ENCODE measurements at regions not wholly inside any gene's neighbourhood (a gene's known extent, or its start where the extent isn't known, plus 50 kb on each side); places are given as distances from the start of the nearest gene placed in this dataset.
"Not testable (repeated sequence)": the region's sequence is repeated elsewhere in the genome, so short reads cannot be mapped to it uniquely, and the experiment has no call there.

DNA sequence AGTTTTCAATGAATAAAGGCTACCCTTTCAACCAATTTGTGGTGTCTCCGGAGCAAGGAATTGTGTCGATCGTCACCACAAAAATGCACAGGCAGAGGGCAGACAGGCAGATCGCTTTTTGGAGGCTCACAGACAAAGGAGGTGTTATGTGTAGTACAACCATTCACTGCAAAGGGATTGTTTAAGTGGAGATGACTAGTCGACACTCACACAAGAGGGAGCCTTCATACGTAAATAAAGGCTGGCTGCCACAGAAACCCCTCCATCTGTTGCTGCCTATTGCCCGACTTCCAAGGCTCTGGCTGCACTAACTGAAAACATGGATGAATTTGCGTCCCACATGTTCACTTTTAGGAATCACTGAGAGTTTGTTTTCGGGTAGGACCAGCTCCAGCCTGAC is 281.1 kb downstream of the NKX6-1 start:
- DNase-seq: no peak

DNA sequence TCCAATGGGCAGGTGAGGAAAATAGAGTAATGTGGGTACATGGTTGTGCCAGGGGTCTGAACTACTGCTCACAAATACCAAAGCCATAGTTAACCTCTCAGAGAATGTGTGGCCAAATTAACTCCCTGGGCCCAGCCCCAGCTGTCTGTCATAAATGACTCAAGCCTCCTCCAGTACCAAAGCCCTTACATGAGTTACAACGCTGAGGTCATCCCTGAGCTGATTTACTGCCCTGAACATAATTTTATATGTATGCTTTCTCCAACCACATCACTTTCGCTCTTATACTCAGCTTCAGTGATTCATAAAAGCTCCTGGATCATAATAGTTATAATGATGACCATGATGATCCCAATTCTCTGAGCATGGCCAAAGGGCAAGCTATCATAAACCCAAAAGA is 283.9 kb downstream of the NKX6-1 start:
- DNase-seq: no peak

DNA sequence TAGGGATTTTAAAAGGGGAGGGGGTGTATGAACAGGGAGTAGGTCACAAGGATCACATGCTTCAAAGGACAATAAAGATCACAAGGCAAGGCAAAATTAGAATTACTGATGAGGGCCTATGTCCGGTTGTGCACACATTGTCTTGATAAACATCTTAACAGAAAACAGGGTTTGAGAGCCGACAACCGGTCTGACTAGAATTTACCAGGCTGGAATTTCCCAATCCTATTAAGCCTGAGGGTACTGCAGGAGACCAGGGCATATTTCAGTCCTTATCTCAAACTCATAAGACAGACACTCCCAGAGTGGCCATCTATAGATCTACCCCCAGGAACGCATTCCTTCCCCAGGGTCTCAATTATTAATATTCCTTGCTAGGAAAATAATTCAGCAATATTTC is 292.9 kb downstream of the NKX6-1 start:
- not testable (repeated sequence) for DNase-seq

DNA sequence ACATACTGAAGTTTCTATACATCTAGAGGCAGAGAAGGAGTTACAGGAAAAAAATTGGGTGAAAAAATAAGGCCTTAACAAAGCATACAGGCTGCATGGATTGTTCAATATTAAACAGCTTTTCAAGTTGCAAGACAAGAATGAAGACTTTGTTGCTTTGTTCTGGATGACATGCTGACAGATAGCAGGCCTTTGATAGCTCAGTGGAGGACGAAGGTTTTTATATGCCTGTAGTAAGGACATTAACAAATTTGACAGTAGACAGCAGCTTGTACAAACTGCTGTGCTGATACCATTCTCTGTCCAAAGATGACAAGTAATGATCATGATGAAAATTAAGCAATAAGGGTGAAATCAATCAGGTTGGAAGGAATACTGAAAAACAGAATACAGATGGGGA is 309.9 kb downstream of the NKX6-1 start:
- no peak for DNase-seq

DNA sequence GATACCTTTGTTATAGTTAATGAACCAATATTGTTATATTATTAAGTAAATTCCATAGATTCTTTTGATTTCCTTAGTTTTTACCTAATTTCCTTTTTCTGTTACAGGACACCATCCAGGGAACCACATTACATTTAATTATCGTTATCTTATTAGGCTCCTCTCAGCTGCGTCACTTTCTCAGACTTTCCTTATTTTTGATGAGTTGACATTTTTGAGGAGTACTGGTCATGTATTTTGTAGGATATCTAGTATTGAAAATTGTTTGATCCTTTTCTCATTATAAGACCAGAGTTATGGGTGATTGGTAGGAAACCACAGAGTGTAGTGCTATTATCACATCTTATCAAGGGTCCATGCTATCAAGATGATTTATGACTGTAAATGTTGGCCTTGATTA is 319.7 kb downstream of the NKX6-1 start:
- no peak for DNase-seq

DNA sequence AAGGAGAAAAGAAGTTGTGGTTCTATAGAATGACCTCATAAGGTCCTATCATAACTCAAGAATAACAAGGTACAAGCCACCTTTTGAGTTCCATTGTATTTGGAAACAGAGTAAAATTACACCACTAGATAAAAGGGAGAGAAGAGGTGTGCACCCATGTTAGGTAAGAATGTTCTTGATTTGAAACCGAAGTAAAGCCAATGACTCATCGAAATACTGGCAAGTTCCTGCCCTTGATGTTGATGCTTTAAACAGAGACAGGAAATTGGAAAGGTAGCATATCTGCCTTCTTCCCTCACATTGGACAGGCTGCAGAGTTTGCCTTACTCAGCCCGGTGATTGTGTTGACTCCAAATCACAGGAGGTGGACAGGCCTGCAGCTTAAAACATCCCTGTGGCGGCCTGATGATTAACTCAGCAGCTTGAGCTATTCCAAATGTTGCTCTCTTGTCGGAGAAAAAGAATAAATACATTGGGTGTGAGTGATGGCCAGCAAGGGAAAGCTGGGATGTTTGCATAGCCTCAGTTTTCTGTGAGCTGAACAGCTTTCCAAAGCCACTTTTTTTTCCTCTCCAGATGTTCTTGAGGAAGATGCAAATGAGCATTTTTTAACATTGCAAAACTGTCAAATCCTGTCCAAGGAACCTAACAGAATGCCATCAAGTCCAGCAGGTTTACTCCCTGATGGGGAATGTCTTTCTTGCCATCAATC is 321.1 kb downstream of the NKX6-1 start:
- no peak for DNase-seq

DNA sequence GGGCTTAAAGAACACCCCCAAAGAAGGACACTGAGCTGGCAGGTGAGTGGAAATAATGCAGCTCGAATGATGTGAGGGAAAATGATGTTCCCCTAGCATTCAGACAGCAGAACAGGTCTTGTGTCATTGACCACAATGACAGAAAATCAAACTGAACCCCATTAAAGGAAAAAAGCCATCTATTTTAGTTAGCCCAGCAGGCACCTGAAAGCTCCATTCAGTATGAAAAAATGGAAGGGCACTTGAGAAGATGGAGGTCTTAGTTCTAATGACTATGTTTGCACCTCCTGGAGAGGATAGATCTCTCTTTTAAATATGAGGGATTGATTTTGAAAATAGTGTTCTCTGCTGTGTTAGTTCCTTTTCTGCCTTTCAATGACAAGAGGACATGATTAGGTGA is 323.1 kb downstream of the NKX6-1 start:
- DNase-seq: no peak

DNA sequence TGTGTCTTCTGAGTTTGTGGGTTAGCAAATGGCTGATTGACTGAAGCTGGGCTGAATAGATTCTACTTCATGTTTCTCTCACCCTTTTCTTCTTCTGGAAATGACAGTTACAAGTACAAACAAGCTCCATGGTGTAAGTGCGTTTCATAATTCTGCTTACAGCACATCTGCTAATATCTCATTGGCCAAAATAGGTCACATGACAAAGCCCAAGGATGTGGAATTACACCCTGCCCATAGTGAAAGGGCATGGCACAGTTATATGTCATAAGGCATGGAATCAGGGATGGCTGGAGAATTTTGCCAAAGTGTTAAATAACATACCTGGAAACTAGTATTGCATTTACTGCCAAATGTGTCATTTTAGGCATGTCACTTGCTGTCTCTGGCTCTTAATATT is 327.2 kb downstream of the NKX6-1 start:
- no peak for DNase-seq

DNA sequence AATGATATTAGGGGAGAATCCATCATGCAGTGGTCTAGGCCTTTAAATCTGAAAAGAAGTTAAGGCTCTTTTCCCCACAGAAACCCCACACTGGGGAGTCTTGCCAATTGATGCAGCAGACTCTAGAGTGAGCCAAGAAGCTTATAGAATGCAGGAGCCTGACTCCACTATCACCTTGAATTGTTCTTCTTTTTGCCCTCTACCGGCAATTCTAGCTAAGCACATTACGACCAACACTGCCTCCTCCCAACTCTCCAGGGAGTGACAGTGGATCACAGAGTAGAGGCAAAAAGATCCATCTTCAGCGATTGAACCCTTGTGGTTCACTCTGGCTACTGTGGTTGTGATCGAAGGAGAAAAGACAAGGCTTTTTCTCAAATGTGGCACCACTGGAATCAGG is 331.5 kb downstream of the NKX6-1 start:
- no peak for DNase-seq

DNA sequence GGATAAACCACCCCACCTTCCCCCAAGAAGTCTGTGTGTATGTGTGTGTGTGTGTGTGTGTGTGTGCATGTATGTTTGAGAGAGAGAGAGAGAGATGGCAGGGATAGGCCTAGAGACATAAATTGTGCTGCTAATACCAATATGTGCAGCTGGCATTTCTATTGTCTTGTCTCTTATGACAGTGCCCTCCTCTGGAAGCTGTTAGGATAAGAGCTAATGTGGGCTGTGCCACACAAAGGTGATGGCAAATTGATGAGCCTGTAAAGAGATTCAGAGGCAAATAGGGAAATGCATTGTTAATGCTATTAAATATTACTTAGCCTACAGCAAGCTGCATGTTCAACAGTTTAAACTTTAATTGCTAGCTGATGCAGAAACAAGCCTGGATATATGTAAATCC is 332.0 kb downstream of the NKX6-1 start:
- DNase-seq: no peak

DNA sequence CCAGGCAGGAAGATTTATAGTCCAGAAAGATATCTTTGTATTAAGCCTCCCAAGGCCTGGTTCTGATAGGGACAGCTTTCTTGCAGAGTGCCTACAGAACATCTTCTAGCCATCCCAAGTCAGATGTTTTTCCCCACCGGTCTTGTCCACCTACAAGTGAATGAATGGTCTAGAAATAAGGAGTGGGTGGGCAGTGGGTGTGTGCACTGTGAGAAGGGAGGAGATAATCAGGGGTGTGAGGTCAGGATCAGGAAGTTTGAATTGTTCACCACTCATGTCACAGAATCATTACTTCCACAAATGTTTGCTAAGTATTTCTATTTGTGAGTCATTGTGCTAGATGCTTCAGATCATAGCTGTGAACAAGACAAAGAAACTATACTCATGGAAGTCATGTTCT is 332.6 kb downstream of the NKX6-1 start:
- no peak for DNase-seq

DNA sequence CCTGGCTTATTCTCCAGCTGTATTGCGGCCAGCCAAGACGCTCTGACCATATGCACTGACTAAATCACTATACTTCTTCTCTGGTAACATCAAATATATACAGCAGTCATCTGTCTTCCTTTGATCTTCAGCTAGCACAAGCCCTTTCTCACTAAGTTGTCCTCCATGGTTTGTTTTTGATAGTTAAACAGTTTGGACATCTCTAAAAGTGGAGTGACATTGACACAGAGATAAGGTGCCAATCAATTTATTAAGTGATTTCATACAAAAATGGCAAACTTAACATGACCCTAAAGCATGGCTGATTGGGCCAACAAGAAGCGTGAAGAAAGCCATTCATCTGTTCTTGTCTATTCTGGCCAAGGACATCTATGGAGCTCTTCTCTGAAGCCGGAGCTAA is 334.9 kb downstream of the NKX6-1 start:
- DNase-seq: no peak

DNA sequence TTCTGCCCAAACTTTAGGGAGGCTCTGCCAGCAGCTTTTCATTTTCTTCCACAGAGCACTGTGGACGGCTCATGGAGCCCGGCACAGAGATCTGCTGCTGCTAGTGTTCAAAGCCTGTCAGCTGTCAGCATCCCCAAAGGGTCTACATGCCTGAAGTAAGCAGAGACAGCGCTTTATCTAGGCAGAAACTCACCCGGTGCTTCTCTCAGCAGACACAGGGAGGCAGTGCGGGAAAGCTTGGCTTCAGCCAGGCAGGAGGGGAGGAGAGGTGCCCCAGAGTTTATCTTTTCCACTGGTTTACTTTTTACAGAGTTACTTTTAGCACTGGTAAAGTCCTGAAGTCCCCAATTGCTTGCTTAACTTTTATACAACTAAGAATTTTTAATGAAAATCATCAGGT is 339.3 kb downstream of the NKX6-1 start:
- DNase-seq: no peak

DNA sequence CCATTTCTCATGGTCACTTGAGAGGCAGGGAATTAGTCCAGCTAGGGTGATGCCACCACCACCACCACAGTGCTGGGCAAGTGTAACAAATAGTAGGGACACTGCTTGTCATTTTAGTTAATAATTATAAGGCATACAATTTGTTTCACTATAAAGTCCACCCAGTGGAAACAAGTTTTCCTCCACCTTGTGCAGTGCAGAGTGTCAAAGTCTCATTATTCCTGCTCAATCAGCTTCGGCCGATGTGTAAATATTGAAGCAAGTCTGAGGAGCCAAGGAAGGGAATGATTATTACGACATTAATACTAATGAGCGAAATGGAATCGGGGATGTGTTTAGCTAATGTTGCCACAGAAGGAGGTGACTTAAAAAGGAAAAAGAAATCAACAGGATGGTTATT is 340.4 kb downstream of the NKX6-1 start:
- DNase-seq: no peak

DNA sequence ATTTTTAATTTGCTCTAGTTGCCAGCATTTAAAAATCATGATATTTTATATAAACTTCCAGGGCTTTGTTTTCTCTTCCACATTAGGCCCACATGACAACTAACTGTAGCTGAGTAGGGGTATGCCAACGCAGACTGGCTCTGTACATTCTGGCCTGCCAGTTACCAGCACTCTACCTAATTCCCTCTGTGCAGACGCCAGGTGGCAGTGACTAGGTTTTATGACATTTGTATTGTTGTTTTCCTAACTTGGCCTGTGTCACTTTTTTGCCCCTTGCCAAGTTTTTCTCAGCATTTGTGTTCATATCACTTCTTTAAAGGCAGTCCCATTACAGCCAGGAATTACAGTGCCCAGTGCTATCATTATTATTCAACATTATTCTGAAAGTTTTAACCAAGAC is 347.5 kb downstream of the NKX6-1 start:
- DNase-seq: no peak

DNA sequence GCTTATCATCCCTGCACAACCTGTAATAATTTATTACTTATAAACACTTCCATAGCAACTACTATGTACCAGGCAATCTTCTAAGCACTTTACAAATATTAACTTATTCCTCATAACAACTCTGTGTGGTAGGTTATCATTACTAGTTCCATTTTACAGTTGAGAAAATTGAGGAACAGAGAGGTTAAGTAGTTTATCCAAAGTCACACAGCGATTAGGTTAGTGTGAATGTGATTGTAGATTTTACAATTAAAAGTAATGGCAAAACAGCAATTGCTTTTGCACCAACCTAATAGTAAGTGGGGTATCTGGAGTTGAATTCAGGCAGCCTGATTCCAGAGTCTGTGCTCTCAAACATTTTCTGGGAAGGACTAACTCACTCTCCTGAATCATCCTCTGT is 348.9 kb downstream of the NKX6-1 start:
- no peak for DNase-seq

DNA sequence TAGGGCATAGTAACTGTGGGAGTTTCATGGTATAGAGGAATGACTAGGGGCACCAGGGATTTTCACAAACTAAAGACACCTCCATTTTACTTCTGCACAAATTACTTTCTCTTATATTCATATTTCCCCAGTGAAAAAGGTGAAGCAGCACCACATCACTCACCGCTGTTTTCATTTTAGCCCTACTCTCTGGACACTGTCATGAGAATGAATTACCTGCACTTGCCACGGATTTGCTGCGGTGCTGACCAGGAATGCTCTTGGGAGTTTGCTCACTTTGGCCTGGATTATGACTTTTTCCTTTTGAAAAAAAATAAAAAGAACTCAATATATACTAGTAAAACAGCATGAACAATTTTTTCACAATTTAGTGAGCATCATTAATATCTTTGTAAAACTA is 351.3 kb downstream of the NKX6-1 start:
- DNase-seq: no peak

DNA sequence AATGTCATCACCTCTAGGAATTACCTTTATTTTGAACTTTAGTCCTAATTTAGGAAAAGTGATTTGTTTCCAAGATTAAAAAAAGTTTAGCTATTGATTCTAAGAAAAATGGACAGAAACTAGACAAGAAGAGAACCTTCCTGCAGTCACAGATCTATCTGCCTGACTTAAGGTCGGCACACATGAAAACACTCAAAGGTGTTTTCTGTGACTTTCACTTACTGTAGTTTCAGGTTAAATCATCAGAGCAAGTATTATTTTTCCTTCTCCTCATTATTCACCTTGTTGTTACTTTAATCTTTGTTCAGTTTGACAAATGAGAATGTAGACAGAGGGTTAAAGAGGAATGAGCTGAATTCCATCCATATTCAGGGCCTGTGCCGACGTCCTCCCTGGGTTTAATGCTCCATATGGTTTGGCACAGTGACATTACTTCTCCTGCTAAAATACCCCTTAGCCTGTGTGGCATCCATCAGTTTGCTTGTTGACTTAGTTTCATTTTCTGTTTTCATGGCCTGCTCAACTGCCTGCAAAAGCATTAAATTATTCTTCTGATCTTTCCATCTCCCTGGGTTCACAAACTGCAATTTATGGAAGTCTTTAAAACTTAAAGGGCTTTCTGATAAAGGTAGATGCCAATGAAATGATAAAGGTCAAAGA is 352.7 kb downstream of the NKX6-1 start:
- no peak for DNase-seq

DNA sequence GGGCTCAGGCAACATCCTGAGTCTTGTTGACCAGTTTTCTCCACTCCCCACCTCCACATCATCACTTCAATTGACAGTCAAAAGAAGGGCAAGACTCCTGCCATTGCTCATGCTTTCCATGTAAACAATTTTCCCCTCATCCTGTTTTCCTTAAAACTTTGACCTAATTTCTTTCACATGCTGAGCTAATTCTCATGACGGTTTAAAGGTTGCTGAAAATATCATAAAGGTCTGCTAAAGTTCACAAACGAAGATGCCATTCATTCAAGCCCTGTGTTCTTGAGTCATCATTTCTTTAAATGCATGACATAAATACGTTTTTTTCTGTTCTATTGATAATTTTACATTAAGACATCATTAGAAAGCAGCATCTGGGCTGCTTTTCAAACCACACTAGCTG is 353.9 kb downstream of the NKX6-1 start:
- no peak for DNase-seq

DNA sequence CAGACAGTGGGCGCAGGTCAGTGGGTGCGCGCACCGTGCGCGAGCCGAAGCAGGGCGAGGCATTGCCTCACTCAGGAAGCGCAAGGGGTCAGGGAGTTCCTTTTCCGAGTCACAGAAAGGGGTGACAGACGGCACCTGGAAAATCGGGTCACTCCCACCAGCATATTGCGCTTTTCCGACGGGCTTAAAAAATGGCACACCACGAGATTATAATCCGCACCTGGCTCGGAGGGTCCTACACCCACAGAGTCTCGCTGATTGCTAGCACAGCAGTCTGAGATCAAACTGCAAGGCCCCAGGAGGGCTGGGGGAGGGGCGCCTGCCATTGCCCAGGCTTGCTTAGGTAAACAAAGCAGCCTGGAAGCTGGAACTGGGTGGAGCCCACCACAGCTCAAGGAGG is 372.2 kb downstream of the NKX6-1 start:
- not testable (repeated sequence) for DNase-seq

DNA sequence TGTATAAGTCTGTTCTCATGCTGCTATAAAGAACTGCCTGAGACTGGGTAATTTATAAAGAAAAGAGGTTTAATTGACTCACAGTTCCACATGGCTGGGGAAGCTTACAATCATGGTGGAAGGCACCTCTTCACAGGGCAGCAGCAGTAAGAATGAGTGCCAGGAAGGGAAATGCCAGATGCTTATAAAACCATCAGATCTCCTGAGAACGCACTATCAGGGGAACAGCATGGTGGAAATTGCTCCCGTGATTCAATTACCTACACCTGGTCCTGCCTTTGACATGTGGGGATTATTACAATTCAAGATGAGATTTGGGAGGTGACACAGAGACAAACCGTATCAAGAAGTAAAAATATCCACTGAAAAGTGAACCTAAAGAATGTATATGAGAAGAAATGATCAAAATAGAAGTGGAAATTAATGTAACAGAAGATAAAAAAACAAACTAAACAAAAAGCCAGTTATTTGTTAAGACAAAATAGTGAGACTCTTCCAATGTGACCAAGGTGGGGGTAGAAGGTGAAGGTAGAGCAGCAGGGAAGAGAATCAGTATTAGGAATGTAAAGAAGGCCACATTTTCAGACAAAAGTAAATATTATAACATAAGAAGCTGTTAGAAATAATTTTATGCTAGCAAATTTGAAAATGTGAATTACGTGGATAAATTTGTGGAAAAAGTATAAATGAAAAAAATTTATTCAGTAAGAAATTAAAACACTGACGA is 372.9 kb downstream of the NKX6-1 start:
- no peak for DNase-seq

DNA sequence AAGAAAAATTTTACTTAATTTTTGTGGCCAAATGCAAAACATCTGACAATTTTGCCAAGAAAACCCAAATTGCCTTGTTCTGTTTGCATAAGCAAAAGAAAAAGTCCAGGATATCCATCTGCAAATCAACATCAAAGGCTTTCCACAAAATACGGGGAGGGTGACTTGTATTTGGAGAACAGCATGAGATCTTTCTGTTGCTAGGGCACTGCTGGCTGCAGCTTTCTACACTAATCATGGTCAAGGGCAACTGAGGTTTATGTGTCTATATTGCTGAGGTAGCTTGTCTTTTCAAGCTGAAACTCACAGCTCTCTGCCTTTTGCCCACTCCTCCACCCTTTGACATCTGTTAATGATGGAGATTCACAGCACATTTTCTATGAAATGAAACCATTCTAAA is 389.1 kb downstream of the NKX6-1 start:
- no peak for DNase-seq

DNA sequence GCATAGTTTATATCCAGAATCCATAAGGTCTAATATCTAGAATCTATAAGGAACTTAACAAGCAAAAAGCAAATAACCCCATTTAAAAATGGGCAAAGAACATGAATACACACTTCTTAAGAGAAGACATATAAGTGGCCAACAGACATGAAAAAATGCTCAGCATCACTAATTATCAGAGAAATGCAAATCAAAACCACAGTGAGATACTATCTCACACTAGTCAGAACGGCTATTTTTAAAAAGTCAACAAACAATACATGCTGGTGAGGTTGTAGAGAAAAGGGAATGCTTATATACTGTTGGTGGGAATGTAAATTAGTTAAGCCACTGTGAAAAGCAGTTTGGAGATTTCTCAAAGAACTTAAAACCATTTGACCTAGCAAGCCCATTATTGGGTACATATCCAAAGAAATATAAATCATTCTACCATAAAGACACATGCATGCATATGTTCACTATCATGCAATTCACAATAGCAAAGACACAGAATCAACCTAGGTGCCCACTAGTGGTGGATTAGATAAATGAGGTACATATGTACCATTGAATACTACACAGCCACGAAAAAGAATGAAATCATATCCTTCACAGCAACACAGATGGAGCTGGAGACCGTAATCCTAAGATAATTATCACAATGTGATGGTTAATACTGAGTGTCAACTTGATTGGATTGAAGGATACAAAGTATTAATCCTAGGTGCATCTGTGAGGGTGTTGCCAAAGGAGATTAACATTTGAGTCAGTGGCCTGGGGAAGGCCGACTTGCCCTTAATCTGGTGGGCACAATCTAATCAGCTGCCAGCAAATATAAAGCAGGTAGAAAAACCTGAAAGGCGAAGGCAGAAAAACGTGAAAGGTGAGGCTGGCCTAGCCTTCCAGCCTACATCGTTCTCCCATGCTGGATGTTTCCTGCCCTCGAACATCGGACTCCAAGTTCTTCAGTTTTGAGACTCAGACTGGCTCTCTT is 397.2 kb downstream of the NKX6-1 start:
- not testable (repeated sequence) for DNase-seq
